Astrocyte of the spinal cord (primary cell): ENCODE measurements at regions not wholly inside any gene's neighbourhood (a gene's known extent, or its start where the extent isn't known, plus 50 kb on each side); places are given as distances from the start of the nearest gene placed in this dataset.

Experiments
- DNase-seq: peaks from one replicate; pipeline ENCODE4 v3.0.0; 2011; ENCODE audit warnings: low read depth, low spot score
- H3K4me3 ChIP-seq: 2 replicates; pipeline ENCODE4 v1.5.1; 2011; ENCODE audit warnings: low read depth, mild to moderate bottlenecking, low read length, moderate library complexity
- CTCF ChIP-seq: IDR thresholded peaks from 2 replicates; pipeline ENCODE4 v1.5.1; 2012; ENCODE audit warnings: low read depth, mild to moderate bottlenecking, low read length, inconsistent platforms
- in situ Hi-C: cut with HindIII; loops from 2 replicates; pipeline ENCODE4 v1.10.0; 2017; ENCODE audit warnings: low sequenced_read_pairs

GRCh38 chr5:56311306-56311905 lies 78.3 kb upstream of the ANKRD55 start:
- H3K4me3 ChIP-seq: no peak overlapping the region
- TF ChIP-seq CTCF: no peak
- DNase-seq: no peak
- in situ Hi-C loops: no loop called here

GRCh38 chr5:56310711-56311204 lies 77.6 kb upstream of the ANKRD55 start:
- TF ChIP-seq CTCF: no peak
- in situ Hi-C loops: no loop called here
- no peak for DNase-seq
- H3K4me3 ChIP-seq: no peak overlapping the region

- in situ Hi-C loops: no loop called here
- no peak overlapping the region for H3K4me3 ChIP-seq
- no peak for DNase-seq
- no peak for TF ChIP-seq CTCF
These were observed 76.2 kb upstream of the ANKRD55 start for GRCh38 chr5:56309262-56309826.

GRCh38 chr5:56307714-56308333 lies 74.7 kb upstream of the ANKRD55 start:
- in situ Hi-C loops: no loop called here
- no peak for TF ChIP-seq CTCF
- H3K4me3 ChIP-seq: no peak overlapping the region
- no peak for DNase-seq

GRCh38 chr5:56306433-56307150 lies 73.5 kb upstream of the ANKRD55 start:
- in situ Hi-C loops: no loop called here
- DNase-seq: no peak
- TF ChIP-seq CTCF: no peak
- no peak overlapping the region for H3K4me3 ChIP-seq

- in situ Hi-C loops: no loop called here
These were observed 72.1 kb upstream of the ANKRD55 start for GRCh38 chr5:56305001-56305950.

More at GRCh38 chr5:56305001-56305950, 72.1 kb upstream of the ANKRD55 start:
- no peak for DNase-seq
- no peak overlapping the region for H3K4me3 ChIP-seq
- TF ChIP-seq CTCF: no peak
